HepG2 (cell line): ENCODE measurements at regions not wholly inside any gene's neighbourhood (a gene's known extent, or its start where the extent isn't known, plus 50 kb on each side); places are given as distances from the start of the nearest gene placed in this dataset.

Source experiments
- ATAC-seq: fragments of 200-7000 bp; cut with Tn5 transposase; 3 replicates; pipeline ENCODE4 v1.9.1; 2020; ENCODE audit warnings: mild to moderate bottlenecking, moderate library complexity
- BruUV-seq: library from RNA; stranded (reverse); fragments of 400-500 nt; replicated peaks from 2 replicates; lab custom pipeline; 2021; lab: Mats Ljungman, UMichigan
- CTCF ChIA-PET: fragments of 300-600 bp; formaldehyde crosslinking; extraction: SDS; loops from one replicate; lab custom pipeline; 2021; ENCODE audit warnings: low total read pairs, inconsistent platforms, low intra/inter-chr PET ratio; lab: Yijun Ruan, JAX
- POLR2A ChIA-PET: fragments of 350-600 bp; sonication (Branson Sonifier 250); formaldehyde crosslinking; loops from one replicate; lab custom pipeline; 2020; ENCODE audit warnings: antibody characterized with exemption, inconsistent platforms; lab: Yijun Ruan, JAX
- DNase-seq: peaks from one replicate; pipeline ENCODE4 v3.0.0-alpha.2; 2015; ENCODE audit warnings: low spot score
- FAIRE-seq: peaks from 3 replicates; lab custom pipeline; 2011; peaks lifted over from hg19 to GRCh38; lab: Jason Lieb, UNC
- H2AFZ ChIP-seq: one replicate; pipeline ENCODE4 v1.6.1; 2011; ENCODE audit warnings: low read length, inconsistent platforms
- H3K27ac ChIP-seq: fragments of 300-600 bp; 3 replicates; pipeline ENCODE4 v1.8.0; 2011; ENCODE audit warnings: mixed run types, mild to moderate bottlenecking, mixed read lengths, low read length, inconsistent platforms; ENCODE audit not compliant: insufficient read depth; ENCODE audit errors: extremely low read length
- H3K27me3 ChIP-seq, 2 experiments: fragments of 200-600 bp in 1 of 2; 2 replicates in 1 of 2; 3 replicates in 1 of 2; pipeline versions ENCODE4 v1.6.0 to v1.8.0; 2011; ENCODE audit warnings: low read length in 2 of 2, mild to moderate bottlenecking in 2 of 2, moderate library complexity in 2 of 2, inconsistent platforms in 1 of 2; ENCODE audit not compliant: insufficient read depth in 2 of 2, control insufficient read depth in 1 of 2
- H3K36me3 ChIP-seq, 2 experiments: fragments of 200-600 bp in 1 of 2; replicated peaks in 1 of 2; 2 replicates in 1 of 2; 3 replicates in 1 of 2; pipeline versions ENCODE4 v1.5.1 to v1.8.0; 2011; ENCODE audit warnings: low read length in 2 of 2, inconsistent platforms in 1 of 2; ENCODE audit not compliant: insufficient read depth in 2 of 2, control insufficient read depth in 1 of 2
- H3K4me1 ChIP-seq: 2 replicates; pipeline ENCODE4 v1.5.1; 2012; ENCODE audit warnings: low read length, inconsistent platforms; ENCODE audit not compliant: insufficient read depth
- H3K4me2 ChIP-seq: 2 replicates; pipeline ENCODE4 v1.6.0; 2011; ENCODE audit warnings: low read depth, low read length, inconsistent platforms
- H3K4me3 ChIP-seq, 3 experiments: fragments of 200-600 bp in 1 of 3; sonication (generic), shearing (Covaris generic) in 1 of 3; replicated peaks in 1 of 3; 2 replicates each; pipeline ENCODE4 v1.5.1; 2011 to 2016; ENCODE audit warnings: low read length in 3 of 3, inconsistent platforms in 2 of 3, low read depth in 2 of 3, mild to moderate bottlenecking in 2 of 3, control low read depth in 1 of 3, mixed read lengths in 1 of 3; ENCODE audit not compliant: insufficient read depth in 1 of 3
- H3K79me2 ChIP-seq: one replicate; pipeline ENCODE4 v1.6.1; 2011; ENCODE audit warnings: low read length, inconsistent platforms; ENCODE audit not compliant: insufficient read depth
- H3K9ac ChIP-seq: 2 replicates; pipeline ENCODE4 v1.6.0; 2011; ENCODE audit warnings: mild to moderate bottlenecking, low read depth, low read length, inconsistent platforms; ENCODE audit not compliant: insufficient read depth
- H3K9me3 ChIP-seq: 2 replicates; pipeline ENCODE4 v1.5.1; 2012; ENCODE audit warnings: mild to moderate bottlenecking, low read length
- H4K20me1 ChIP-seq: 2 replicates; pipeline ENCODE4 v1.6.0; 2011; ENCODE audit warnings: inconsistent platforms, mild to moderate bottlenecking, low read length, moderate library complexity; ENCODE audit not compliant: insufficient read depth
- CTCF ChIP-seq: sonication (generic); formaldehyde crosslinking; IDR thresholded peaks from 2 replicates; pipeline ENCODE4 v1.5.0; 2020; ENCODE audit warnings: mild to moderate bottlenecking, missing genetic modification reagents, moderate library complexity
- DZIP1 ChIP-seq: sonication (generic); formaldehyde crosslinking; IDR thresholded peaks from 2 replicates; pipeline ENCODE4 v1.5.0; 2020; ENCODE audit warnings: mild to moderate bottlenecking, missing genetic modification reagents
- EZH2 ChIP-seq: conservative IDR thresholded peaks from 2 replicates; pipeline ENCODE4 v1.6.1; 2012; ENCODE audit warnings: mild to moderate bottlenecking, low read depth, low read length, moderate library complexity
- GMEB2 ChIP-seq: IDR thresholded peaks from 2 replicates; pipeline ENCODE4 v1.6.1; 2016; ENCODE audit warnings: missing biosample characterization, missing genetic modification reagents, low read depth
- HMGA1 ChIP-seq: sonication (generic); formaldehyde crosslinking; conservative IDR thresholded peaks from 2 replicates; pipeline ENCODE4 v1.4.0; 2020; ENCODE audit warnings: missing genetic modification reagents
- REXO4 ChIP-seq: sonication (generic); formaldehyde crosslinking; IDR thresholded peaks from 2 replicates; pipeline ENCODE4 v1.8.0; 2022; ENCODE audit warnings: missing genetic modification reagents, mild to moderate bottlenecking, borderline replicate concordance
- RNF219 ChIP-seq: sonication (generic); formaldehyde crosslinking; IDR thresholded peaks from 2 replicates; pipeline ENCODE4 v1.5.0; 2020; ENCODE audit warnings: mild to moderate bottlenecking, missing genetic modification reagents
- SNAPC2 ChIP-seq: sonication (generic); formaldehyde crosslinking; IDR thresholded peaks from 2 replicates; pipeline ENCODE4 v1.8.1; 2022; ENCODE audit warnings: mild to moderate bottlenecking, missing genetic modification reagents
- ZNF260 ChIP-seq: sonication (generic); formaldehyde crosslinking; IDR thresholded peaks from 2 replicates; pipeline ENCODE4 v1.4.0; 2020; ENCODE audit warnings: missing genetic modification reagents, low read depth, mild to moderate bottlenecking, borderline replicate concordance
- ZNF276 ChIP-seq: sonication (generic); formaldehyde crosslinking; IDR thresholded peaks from 2 replicates; pipeline ENCODE4 v1.4.0; 2020; ENCODE audit warnings: mild to moderate bottlenecking, low read depth, missing genetic modification reagents
- ZNF788 ChIP-seq: sonication (generic); formaldehyde crosslinking; IDR thresholded peaks from 2 replicates; pipeline ENCODE4 v1.5.0; 2020; ENCODE audit warnings: mild to moderate bottlenecking, missing genetic modification reagents, borderline replicate concordance
- ZSCAN9 ChIP-seq: IDR thresholded peaks from 2 replicates; pipeline ENCODE4 v1.6.1; 2016; ENCODE audit warnings: borderline replicate concordance
- WGBS: methylation state at CpG from one replicate; pipeline ENCODE4 v1.1.6; 2017; ENCODE audit warnings: low lambda C conversion rate; 5-methylcytosine and 5-hydroxymethylcytosine counted together
- in situ Hi-C: cut with HindIII; loops from 2 replicates; pipeline ENCODE4 v1.10.0; 2017; ENCODE audit warnings: low pct_unique_long_range_greater_than_20kb; ENCODE audit not compliant: extremely low pct_ligation_motif_present
- intact Hi-C: fragments of 100-400 bp; cut with micrococcal nuclease; formaldehyde crosslinking; loops from one replicate; pipeline ENCODE4 v1.10.0; 2022; ENCODE audit not compliant: unreplicated experiment

GRCh38 chr7:34430456-34430855 is 227.6 kb upstream of the NPSR1 start (continued):
- TF ChIP-seq CTCF (CRISPR knock-in tag), result peak; percentile 56

GRCh38 chr7:34438436-34438835 is 219.6 kb upstream of the NPSR1 start:
- in situ Hi-C loops (no loop called here), intact Hi-C loops (no loop called here)
- WGBS, result 93% methylated on average over 3 of the region's 3 CpGs
- H3K4me3 ChIP-seq, result no peak overlapping the region
- no peak overlapping the region for H3K27ac ChIP-seq
- no peaks in the 10 kb centered on the region for H4K20me1 ChIP-seq
- no peaks in the 10 kb centered on the region for H3K4me1 ChIP-seq
- H3K27me3 ChIP-seq, result no peaks in the 10 kb centered on the region
- no peak overlapping the region for H3K9ac ChIP-seq
- H3K79me2 ChIP-seq, result no peaks in the 10 kb centered on the region
- no peaks in the 10 kb centered on the region for H3K36me3 ChIP-seq
- H3K4me2 ChIP-seq, result no peak overlapping the region
- ChIA-PET CTCF (no interaction called here), POLR2A (no interaction called here)
- ATAC-seq, result no peak
- FAIRE-seq, result no peak
- H2AFZ ChIP-seq, result no peak overlapping the region
- no peak for DNase-seq
- H3K9me3 ChIP-seq, result no peaks in the 10 kb centered on the region
- no TSS peak for BruUV-seq
- TF ChIP-seq EZH2 (no peak), ZSCAN9 (CRISPR knock-in tag) (no peak), ZNF276 (CRISPR knock-in tag) (no peak), RNF219 (CRISPR knock-in tag) (no peak), ZNF260 (CRISPR knock-in tag) (no peak), DZIP1 (CRISPR knock-in tag) (no peak), SNAPC2 (no peak), HMGA1 (no peak), REXO4 (no peak), ZNF788 (CRISPR knock-in tag) (no peak), GMEB2 (no peak)
